ENCODE measurements at regions not wholly inside any gene's neighbourhood (a gene's known extent, or its start where the extent isn't known, plus 50 kb on each side); places are given as distances from the start of the nearest gene placed in this dataset.

DNA sequence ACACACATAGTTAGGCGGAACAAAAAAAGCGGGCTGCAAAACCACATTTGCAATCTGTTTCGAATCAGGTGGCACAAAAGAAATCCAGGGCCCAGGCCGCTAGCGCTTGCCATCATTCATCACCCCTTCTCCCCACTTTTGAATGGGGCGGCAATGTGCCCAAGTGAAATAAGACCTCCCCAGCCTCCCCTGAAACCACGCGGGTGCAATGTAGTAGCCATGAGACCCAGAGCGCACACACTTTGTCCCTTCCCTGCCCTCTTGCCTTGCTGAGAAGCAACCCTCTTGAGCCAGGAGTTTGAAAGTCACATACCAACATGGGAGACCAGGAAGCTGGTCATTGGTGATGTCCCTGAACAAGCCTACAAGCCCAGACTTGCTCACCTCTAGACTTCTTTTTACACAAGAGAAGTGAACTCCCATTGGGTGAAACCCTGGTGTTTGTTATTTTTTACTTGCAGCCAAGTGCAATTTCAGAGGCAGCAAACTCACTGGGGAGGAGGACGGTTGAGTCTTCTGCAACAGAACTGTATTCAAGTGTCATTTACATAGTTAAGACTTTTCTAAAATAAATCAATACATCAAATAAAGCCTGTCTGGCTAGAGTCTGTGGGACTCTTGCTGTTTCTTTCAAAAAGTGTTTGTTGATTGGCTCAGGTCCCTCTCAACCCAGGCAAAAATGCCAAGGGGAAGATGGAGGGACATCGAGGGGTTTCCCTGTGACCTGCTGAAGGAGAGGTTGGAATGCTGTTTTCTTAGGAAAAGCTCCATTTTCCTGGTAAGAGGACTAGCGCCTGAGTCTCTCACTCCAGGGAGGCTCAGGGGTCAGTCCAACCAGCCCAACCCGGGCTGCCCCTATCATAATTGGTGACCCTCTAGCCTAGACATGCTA is 138.1 kb upstream of the PTPN1 start:
- TF ChIP-seq POLR2A (IDR thresholded peaks at IDR 0.05; ENCODE audit: extremely low read depth, insufficient read length) = no peak
- TF ChIP-seq, protein P1, sequence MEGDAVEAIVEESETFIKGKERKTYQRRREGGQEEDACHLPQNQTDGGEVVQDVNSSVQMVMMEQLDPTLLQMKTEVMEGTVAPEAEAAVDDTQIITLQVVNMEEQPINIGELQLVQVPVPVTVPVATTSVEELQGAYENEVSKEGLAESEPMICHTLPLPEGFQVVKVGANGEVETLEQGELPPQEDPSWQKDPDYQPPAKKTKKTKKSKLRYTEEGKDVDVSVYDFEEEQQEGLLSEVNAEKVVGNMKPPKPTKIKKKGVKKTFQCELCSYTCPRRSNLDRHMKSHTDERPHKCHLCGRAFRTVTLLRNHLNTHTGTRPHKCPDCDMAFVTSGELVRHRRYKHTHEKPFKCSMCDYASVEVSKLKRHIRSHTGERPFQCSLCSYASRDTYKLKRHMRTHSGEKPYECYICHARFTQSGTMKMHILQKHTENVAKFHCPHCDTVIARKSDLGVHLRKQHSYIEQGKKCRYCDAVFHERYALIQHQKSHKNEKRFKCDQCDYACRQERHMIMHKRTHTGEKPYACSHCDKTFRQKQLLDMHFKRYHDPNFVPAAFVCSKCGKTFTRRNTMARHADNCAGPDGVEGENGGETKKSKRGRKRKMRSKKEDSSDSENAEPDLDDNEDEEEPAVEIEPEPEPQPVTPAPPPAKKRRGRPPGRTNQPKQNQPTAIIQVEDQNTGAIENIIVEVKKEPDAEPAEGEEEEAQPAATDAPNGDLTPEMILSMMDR (IDR thresholded peaks at IDR 0.05; ENCODE audit: low read depth, low read length) = no peak
- TF ChIP-seq, protein P2, sequence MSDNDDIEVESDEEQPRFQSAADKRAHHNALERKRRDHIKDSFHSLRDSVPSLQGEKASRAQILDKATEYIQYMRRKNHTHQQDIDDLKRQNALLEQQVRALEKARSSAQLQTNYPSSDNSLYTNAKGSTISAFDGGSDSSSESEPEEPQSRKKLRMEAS (IDR thresholded peaks at IDR 0.05; ENCODE audit: low read depth, low read length) = no peak
- TF ChIP-seq MYC (IDR thresholded peaks at IDR 0.05; ENCODE audit: low read depth, low read length) = no peak
- no peak for DNase-seq (ENCODE audit: low read depth)
- no peak overlapping the region for H3K4me3 ChIP-seq (ENCODE audit: low read depth, low read length)

DNA sequence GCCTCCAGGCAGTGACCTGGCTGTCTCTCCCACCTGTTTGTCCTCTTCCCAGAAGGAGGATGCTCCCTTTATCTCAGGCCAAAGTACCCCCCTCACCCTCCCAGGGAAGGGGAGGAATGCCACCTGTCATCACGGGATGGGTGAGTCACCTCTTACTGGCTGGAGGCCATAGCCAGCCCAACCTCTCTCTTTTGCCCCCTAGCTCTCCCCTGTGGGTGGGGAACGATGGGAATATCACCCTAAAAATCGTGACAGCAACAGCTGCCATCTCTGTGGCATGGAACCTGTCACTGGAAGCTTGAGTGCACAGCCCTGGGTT is 137.5 kb upstream of the PTPN1 start:
- no peak for DNase-seq (ENCODE audit: low read depth)
- H3K4me3 ChIP-seq (ENCODE audit: low read depth, low read length) = no peak overlapping the region

DNA sequence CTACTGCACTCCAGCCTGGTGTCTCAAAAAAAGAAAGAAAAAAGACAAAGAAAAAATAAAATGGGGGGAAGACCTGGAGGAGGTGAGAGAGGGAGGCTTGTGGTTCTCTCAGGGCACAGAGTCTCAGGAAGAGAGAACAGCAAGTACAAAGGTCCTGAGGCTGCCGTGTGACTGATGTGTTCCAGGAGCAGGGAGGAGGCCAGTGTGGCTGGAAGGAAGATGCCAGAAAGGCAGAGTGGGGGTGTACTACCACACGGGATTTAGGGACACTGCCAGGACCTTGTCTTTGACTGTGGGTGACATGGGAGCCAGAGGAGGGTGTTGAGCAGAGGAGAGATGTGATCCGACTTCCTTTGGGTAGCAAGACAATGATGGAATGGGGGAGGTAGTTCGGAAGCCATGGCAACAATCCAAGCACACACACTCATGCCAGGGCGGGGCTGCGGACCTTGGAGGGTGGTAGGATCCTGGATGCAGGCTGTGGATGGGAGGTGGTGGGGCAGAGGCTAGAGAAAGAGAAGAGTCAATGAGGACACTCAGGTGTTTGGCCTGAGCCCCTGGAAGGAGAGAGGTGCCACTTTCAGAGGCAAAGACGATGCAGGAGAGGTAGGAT is 136.4 kb upstream of the PTPN1 start:
- DNase-seq (ENCODE audit: low read depth) = no peak
- H3K4me3 ChIP-seq (ENCODE audit: low read depth, low read length) = no peak overlapping the region

More for the DNA sequence above, 137.5 kb upstream of the PTPN1 start:
- TF ChIP-seq, protein P1 (IDR thresholded peaks at IDR 0.05; ENCODE audit: low read depth, low read length) = no peak
- TF ChIP-seq, protein P2 (IDR thresholded peaks at IDR 0.05; ENCODE audit: low read depth, low read length) = no peak
- no peak for TF ChIP-seq MYC (IDR thresholded peaks at IDR 0.05; ENCODE audit: low read depth, low read length)
- TF ChIP-seq POLR2A (IDR thresholded peaks at IDR 0.05; ENCODE audit: extremely low read depth, insufficient read length) = no peak

DNA sequence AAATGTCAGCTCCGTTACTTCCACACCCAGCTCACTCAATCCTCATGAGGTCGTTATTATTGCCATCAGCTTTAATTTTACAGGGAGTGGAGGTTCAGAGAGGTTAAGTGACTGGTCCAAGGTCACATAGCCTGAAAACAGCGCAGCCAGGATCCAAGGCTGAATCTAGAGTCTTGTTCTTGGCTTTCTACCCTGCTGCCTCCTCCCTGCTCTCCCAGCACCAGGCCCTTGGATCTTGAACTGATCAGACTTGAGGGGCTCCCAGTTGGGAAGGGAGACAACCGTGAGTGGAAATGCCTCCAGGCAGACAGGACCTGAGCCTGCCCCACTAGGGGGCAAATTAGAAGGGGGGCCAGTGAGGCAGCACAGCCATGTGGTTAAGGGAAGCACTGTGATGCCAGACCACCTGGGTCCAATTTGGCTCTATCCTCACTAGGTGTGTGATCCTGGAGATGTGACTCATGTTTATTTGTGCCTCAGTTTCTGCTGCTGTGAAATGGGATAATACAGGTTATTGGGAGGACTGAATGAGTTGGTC is 135.6 kb upstream of the PTPN1 start:
- no peak for DNase-seq (ENCODE audit: low read depth)
- TF ChIP-seq, protein P1 (IDR thresholded peaks at IDR 0.05; ENCODE audit: low read depth, low read length) = no peak
- TF ChIP-seq MYC (IDR thresholded peaks at IDR 0.05; ENCODE audit: low read depth, low read length) (no peak), POLR2A (IDR thresholded peaks at IDR 0.05; ENCODE audit: extremely low read depth, insufficient read length) (no peak)
- TF ChIP-seq, protein P2 (IDR thresholded peaks at IDR 0.05; ENCODE audit: low read depth, low read length) = no peak
- no peak overlapping the region for H3K4me3 ChIP-seq (ENCODE audit: low read depth, low read length)

More for the DNA sequence above, 136.4 kb upstream of the PTPN1 start:
- TF ChIP-seq, protein P1 (IDR thresholded peaks at IDR 0.05; ENCODE audit: low read depth, low read length) = no peak
- TF ChIP-seq MYC (IDR thresholded peaks at IDR 0.05; ENCODE audit: low read depth, low read length) (no peak), POLR2A (IDR thresholded peaks at IDR 0.05; ENCODE audit: extremely low read depth, insufficient read length) (no peak)
- TF ChIP-seq, protein P2 (IDR thresholded peaks at IDR 0.05; ENCODE audit: low read depth, low read length) = no peak

DNA sequence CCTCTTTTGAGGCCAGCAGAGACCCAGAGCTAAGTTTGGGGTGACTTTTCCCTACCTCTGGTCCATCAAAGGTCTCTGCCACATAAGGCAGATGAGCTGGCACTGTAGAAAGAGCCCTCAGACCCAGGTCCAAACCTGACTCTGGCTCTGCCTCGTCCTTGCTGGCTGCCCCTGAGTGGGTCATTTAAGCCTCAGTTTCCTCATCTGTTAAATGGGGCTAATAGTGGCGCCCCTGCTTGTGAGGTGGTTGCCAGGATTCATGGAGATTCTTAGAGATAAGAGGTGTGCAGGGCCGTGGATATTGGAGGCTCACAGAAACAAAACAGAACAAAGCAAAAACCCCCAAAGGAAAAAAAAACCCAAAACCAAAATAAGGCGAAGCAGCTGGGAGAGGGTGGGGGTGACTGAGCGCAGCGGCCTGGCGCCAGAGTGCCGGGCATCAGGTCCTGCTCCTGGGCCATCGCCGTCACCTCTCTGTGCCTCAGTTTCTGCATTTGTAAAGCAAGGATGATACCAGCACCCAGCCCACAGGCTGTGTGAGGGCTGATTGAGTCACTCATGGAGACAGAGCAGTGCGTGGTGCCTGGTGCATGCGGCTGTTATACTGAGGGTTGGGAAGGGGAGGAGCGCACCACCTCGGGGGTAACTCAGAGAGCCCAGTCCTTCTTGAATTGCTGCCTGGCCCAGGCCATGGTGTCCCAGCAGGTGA is 133.8 kb upstream of the PTPN1 start:
- no peak overlapping the region for H3K4me3 ChIP-seq (ENCODE audit: low read depth, low read length)
- no peak for DNase-seq (ENCODE audit: low read depth)
- TF ChIP-seq, protein P2 (IDR thresholded peaks at IDR 0.05; ENCODE audit: low read depth, low read length) = no peak
- no peak for TF ChIP-seq MYC (IDR thresholded peaks at IDR 0.05; ENCODE audit: low read depth, low read length)
- TF ChIP-seq, protein P1 (IDR thresholded peaks at IDR 0.05; ENCODE audit: low read depth, low read length) = no peak
- no peak for TF ChIP-seq POLR2A (IDR thresholded peaks at IDR 0.05; ENCODE audit: extremely low read depth, insufficient read length)

Measured in NB4 (cell line).